ENCODE measurements at regions not wholly inside any gene's neighbourhood (a gene's known extent, or its start where the extent isn't known, plus 50 kb on each side); places are given as distances from the start of the nearest gene placed in this dataset.

DNA sequence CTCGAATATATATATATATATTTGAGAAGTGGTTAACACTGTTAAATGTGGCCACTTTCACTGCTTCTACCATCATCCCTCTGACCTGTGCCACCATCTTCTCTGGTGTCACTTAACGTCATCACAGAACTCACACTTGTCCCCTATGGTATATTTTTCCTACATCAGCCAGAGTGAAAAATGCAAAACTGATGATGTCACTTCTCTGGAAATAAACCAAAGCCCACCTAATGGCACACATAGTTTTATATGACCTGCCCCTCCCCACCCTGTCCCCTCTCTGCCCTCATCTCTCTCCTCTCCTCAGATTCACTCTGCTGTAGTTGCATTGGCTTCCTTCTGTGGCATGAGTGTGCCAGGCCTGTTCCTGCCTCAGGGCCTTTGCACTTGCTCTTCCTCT, 63.9 kb upstream of the IFNGR1 start:
- TF ChIP-seq, protein P1, sequence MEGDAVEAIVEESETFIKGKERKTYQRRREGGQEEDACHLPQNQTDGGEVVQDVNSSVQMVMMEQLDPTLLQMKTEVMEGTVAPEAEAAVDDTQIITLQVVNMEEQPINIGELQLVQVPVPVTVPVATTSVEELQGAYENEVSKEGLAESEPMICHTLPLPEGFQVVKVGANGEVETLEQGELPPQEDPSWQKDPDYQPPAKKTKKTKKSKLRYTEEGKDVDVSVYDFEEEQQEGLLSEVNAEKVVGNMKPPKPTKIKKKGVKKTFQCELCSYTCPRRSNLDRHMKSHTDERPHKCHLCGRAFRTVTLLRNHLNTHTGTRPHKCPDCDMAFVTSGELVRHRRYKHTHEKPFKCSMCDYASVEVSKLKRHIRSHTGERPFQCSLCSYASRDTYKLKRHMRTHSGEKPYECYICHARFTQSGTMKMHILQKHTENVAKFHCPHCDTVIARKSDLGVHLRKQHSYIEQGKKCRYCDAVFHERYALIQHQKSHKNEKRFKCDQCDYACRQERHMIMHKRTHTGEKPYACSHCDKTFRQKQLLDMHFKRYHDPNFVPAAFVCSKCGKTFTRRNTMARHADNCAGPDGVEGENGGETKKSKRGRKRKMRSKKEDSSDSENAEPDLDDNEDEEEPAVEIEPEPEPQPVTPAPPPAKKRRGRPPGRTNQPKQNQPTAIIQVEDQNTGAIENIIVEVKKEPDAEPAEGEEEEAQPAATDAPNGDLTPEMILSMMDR (IDR thresholded peaks at IDR 0.05 in 4 of 5, conservative IDR thresholded peaks at IDR 0.05 in 1 of 5) = no peak
- no peak for TF ChIP-seq POLR2A (IDR thresholded peaks at IDR 0.05)

All from gastrocnemius medialis (tissue), 4 donors.